ENCODE measurements at regions not wholly inside any gene's neighbourhood (a gene's known extent, or its start where the extent isn't known, plus 50 kb on each side); places are given as distances from the start of the nearest gene placed in this dataset.
"Not testable (repeated sequence)": the region's sequence is repeated elsewhere in the genome, so short reads cannot be mapped to it uniquely, and the experiment has no call there.

DNA sequence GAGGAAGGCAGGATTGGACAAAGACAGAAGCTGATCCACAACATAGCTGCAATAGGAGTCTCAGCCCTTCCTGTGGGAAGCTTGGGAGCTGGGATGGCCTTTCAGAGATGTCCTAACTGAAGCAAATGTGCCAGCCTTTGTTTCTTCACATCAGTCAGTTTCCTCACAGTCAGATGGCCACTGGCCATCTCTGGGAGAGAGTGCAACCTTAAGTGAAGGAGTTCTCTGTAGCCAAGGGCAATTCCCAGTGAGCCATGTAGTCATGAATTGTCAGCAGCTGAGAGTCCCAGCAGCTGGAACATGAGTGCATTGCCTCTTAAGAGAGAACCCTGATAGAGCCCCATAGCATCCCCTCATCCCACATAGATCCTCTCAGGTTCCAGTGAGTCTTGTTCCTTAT lies 89.1 kb upstream of the LIFR start:
- no peak for DNase-seq

DNA sequence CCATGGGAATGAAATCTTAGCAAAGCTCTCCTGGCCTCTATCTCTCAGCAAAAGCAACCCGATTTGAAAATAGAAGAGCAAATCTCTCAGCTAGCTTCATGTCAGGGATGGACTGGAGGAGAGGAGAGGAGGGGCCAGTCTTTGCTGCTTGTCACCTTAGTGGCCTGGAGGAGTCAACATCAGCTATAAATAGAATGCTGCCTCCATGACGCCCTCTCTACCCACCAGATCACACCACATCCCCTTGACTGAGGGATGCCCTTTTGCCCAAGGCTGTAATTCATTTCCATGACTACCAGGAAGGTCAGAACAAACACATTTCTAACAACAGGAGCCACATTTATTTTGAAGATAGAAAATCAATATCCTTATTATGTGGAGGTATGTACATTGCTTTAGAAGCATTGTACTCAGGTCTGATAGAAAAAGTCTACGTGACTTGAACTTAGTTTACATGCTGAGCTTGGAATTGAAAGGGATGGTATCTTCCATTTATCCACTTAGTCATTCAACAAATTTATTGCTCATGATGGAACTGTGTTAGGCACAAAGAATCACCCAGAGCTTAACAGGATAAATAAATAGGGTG lies 92.4 kb upstream of the LIFR start:
- no peak for DNase-seq

DNA sequence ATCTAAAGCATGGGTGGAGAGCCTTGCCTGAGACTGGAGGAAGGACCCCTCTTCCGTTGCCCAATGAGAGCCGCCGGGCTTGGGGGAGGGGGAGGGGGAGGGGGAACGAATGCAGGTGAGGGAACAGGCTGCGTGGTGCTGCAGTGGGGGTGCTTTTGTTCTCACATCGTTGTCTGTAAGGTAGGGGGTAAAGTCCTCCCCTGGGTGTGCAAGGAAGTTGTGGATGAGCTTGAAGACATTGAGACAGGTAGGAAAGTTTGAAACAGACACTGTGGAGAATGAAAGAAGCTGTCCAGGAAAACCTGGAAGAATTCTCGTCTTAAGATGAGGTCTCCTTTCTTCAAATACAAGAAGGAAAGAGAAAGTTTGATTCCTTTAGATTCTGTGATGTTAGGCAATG lies 94.1 kb upstream of the LIFR start:
- DNase-seq, result no peak

DNA sequence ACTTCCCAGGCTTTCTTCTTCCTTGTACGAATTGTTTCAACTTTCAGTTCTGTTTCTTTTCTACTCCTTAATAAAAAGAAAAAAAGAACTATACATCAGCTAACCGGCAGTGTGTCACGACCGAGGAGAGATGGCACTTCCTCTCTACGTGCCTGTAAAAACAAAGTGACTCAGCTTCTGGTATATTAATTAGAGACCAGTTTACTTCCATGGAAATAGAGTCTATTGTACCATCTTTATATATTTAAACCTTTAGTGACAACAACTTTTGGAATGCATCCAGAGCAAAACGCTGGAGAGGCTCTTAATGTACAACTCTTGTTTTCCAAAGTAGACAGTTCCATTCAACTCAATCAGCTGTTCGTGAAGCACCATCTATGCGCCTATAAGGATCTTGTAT lies 94.5 kb upstream of the LIFR start:
- no peak for DNase-seq

DNA sequence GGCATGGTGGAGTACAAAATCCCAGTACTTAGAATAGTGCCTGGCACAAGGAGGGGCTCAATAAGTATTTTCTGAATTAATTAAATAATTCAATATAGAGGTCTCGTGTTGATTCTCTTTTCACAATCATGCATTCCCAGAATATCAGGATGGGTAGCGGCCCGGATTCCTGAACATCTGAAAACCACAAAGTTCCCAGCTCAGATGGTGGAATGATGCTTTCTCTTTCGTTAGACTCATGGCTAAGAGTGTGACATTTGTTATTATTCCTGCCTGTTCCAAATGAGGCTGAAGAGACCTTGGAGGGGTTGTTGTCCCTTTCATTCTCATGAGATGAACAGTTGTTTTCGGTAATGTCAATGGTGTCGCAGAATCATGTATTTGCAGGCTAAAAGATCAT lies 95.4 kb upstream of the LIFR start:
- no peak for DNase-seq

DNA sequence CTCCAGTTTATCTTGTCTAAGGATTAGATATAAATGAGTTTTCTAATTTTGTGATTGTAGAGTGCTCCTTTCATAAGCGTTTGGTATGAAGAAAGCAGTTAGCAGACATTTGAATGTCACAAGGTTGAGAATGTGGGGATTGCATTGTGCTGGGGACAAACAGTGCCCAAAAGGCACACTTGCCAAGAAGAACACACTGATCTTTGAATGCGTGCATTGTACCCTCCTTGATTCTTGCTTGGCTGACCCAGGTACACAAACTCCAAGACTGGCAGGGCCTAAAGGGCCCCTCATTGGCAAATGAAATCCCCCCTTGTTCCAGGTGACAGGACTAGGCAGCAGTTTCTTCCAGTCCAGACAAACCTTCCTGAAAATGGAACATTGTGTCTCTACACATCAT lies 96.9 kb upstream of the LIFR start:
- DNase-seq, result no peak

DNA sequence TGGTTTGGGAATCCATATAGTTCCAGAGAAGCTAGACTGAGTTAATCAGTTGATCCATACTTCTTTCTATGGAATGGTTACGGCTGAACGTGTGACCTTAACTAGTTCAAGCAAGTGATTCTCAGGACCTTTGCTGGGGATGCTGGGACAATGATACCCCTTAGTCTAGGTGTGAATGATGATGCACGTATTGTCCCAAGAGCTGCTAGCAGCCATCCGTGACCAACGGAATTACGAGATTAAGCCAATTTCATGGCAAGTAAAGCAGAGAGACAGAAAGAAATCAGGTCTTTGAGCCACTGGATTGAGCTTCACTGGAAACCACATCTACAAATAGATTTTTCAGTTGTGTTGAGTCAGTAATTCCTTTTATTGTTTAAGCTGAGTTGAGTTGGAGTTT lies 99.2 kb upstream of the LIFR start:
- no peak for DNase-seq

DNA sequence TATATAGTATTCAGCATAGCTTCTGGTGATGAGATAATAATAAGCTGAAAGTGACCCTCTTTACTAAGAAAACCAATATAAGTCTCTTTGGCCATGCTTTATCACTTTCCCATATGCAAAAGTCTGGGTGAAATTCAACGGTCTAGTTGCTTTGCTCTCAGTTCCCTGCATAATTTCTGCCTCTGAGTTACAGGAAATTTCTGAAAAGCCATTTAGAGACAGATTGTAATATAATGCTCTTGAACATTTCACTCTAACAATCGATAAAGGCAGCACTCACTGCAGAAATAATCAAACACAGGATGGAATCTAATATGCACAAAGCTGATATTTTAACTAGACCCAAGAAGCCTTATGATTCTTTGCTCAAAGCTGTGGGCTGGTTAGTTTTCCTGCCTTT lies 100.1 kb upstream of the LIFR start:
- DNase-seq, result no peak

DNA sequence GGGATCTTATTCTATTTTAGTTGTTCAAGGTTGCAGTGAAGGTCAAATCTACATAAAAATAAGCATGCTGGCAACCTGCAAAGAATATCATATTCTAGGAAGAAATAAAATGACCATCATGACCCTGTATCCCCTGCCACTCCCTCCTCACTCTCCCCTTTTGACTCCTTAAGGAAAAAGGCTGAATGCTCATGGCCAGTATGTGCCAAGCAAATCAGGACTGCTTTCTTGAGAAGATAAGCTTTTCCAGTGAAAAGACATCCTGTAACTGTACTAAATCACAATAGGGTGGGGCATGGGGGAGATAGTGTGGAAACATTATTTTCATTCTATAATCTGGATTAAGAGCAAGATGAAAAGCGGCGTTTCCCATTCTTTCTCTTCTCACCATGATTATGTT lies 100.6 kb upstream of the LIFR start:
- DNase-seq, result no peak

DNA sequence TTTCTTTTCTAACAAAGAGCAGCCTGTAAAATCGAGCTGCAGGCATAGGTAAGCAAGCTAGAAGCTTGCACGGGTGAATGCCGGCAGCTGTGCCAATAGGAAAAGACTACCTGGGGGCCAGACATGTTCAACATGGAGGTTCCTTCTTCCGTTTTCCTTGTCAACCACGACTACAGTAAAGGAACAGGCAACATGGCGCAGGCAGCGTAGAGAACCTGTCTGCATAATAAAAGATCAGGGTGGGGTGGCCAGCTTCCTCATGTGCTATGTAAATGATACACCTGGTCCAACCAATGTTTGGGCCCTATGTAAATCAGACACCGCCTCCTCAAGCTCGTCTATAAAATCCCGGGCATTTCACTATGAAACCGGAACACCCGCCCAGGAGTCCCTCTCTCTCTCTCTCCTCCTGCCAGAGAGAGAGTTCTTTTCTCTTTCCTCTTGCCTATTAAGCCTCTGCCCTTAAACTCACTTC lies 103.8 kb upstream of the LIFR start:
- peak; percentile 69 for DNase-seq

DNA sequence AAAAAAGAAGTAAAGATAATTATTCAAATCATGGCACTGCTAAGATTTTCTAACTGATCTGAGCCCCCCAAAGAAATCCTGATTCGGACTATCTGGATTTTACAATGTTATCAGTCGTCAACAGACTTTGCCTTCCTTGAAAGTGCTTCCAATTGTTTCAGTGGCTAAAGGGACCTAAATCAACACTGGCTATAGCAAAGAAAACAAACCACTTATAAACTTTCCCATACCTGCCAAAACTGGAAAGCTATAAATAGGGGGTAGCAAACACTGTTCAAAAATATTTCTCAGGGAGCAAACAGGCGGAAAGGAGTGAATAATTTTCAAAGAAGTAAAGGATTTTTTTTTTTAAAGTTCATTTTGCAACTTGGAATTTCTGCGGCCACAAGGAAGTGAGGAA lies 105.6 kb upstream of the LIFR start:
- DNase-seq, result no peak

DNA sequence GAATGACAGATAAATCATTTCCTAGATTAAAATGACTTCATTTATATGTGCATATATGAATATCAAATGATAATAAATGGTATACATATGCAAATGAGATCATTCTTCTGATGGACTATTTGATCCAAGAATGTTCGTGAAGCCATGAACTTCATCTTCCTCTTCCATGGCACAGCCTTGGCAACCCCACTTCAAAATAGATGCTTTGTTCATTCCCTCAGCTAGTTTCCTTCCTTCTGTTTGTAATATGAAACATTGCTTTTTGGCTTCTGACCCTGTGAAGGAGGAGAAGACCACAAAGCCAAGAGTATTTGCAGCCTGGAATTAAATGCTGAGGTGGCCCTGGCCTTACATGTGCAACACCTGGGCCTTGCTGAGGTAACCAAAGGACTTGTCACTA lies 106.8 kb upstream of the LIFR start:
- DNase-seq, result no peak

DNA sequence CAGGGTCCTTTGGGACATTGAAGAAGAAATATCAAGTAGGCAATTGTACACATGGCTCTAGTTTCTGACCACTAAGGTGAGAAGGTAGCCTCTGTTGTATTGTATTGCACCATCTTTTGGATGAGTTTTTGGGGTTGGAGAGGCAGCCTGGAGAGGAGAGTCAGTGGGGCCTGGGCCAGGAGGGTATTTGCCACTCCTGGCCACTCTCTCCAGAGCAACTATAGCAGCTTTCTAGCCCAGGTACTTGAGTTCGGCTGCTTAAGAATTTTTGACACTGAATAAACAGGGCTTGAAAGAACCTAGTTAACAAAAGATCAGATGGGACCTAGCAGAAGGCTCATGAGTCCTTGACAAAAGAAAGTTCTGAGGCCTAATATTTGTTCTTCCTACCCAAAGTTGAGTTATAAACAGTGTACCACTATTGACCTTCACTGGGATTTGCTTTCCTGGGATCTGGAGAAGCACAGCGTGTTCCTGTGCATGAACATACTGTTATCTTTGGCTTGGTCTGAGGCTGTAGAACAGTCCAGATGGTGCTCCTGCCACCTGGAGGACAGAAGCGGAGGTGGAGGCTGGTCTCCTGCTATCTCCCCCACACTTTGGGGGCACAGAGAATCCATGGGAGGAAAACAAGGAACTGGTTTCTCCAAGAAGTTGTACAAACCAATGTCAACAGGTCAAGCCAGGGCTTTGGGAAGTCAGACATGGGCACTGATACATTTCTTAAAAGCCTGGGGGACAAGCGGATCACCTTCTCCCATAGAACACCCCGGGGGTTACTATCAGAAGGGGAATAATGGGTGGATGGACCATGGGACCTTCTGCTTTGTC lies 110.4 kb upstream of the LIFR start:
- DNase-seq, result no peak

DNA sequence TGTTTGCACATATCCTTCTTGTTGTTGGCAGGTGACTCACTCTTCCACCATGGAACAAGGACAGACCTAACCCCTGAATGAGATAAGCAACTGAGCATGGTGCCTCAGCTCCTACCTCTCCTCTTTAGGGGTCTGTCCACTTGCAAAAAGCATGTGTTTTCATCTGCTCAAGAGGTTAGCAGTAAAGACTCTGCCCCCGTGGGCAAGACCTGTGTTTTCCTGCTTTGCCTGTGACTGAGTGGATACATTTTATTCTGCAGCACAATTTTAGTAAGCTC lies 111.0 kb upstream of the LIFR start:
- no peak for DNase-seq

DNA sequence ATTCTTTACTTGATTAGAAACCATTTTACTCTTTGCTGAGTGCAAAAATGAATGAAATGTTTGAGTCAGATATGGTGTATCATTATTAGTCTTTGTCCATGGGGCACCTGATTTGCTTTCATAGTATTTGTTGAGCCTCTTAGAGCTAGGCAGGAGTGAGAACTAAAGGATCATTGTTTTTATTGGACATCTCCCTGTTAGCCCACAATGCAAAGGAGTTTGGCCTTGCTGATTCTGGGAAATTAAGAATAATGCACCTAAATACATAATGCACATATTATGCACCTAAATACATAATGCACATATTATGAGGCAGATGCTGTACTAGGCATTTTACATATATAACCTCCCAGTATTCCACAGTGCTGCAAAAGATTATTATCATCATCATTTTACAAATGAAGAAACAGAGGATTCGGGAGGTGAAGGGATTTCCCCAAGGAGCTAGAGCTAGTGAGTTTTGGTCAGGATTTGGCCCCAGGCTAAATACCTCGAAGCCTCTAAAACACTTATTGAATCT lies 113.0 kb upstream of the LIFR start:
- DNase-seq, result no peak

DNA sequence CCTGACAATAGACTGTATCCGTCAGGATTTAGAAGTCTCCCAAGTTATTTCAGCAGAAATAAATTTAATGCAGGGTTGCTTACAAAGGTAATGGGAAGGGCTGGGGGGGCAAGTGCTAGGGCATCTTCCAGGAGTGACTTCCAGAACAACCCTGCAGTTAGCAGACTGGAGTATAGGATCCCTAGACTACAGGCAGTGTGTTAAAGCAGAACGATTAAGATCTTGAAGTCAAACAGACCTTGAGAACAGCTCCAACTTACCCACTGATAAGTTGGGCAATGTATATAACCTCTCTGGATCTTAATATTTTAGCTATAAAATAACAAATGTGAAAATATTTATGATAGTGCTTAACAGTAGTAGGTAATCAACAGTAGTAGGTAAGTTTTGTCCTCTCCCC lies 113.6 kb upstream of the LIFR start:
- DNase-seq, result no peak

DNA sequence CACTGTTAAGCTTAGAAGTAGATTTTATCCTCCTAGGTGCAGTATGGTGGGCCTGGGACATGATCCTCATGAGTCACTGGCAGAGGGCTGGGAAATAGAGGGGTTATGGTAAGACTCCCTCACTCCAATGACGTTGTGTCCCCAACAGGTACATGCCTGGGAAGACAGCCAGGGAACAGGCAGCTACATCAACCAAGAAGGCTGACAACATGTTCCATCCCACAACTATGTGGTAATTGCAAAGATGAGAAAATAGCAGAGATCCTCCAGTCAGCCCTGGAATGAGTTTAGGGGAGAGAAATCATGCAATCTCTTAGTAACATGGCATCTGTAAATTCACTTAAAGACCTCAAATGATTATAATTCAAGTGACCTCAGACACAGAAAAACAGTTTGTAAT lies 114.4 kb upstream of the LIFR start:
- DNase-seq, result no peak

DNA sequence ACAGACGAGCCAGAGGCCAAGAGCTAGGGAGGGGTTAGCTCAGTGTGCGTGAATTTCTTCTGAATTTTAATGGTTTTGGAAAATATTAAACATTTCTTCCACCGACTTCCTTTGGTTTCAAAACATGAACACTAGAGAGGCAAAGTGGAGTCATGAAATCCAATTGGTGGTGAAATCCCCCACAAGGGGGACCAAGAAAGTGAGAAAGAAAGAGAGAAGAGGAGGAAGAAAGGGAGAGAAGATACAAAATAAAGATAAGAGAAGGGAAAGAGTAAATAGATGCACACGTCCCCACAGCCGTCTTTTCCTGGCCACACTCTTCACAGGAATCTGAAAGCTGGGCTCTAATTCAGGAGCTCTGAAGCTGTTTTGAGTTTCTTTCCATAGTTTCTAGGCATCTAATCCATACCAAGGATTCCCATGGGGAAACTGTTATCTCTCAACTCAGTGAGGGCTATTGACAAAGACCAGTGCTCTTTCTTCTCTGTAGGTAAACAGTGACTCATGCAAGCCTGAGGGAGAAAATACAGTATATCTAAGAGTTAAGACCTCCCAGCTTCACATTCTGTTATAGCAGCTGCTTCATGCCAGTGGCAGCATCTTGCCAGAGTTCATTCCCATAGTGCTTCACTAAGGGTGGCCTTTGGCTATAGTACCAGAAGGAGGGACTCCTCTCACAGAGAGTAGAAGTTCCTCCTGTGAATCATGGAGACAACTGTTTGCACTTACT lies 115.8 kb upstream of the LIFR start:
- peak; percentile 5 for DNase-seq

DNA sequence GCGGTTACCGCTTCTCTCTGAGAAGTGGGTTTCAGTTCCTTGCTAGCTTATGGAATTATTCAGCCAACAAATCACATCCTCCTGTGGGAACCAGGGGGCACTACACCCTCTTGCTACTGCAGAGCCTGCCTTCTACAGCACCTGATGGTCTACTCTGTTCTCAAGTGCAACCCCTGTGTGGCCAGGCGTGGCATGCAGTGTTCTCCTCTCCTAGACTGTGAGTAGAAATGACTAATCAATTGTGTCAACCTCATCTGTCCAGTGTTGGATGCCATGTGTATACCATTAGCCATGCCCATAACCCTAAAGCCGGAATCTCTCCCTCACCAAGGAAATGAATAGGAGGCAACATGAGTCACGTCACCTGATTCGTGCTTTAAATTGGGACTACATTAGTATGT lies 117.2 kb upstream of the LIFR start:
- DNase-seq, result no peak

DNA sequence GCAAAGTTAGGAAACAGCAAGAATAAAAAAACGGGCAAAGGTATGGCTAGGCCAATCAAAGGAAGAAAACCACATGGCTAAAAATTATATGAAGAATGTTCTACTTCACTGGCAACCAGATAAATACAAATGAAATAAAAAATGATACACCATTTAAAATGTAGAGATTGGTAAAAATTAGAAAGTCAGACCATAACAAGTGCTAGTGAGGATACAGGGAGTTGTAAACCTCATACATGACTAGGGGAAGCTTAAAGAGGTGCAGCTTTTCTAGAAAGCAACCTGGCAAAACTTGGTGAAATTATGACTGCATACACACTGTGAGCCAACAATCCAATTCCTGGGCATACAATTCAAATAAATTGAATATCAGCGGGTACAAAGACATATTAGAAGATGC lies 119.0 kb upstream of the LIFR start:
- DNase-seq, result no peak

DNA sequence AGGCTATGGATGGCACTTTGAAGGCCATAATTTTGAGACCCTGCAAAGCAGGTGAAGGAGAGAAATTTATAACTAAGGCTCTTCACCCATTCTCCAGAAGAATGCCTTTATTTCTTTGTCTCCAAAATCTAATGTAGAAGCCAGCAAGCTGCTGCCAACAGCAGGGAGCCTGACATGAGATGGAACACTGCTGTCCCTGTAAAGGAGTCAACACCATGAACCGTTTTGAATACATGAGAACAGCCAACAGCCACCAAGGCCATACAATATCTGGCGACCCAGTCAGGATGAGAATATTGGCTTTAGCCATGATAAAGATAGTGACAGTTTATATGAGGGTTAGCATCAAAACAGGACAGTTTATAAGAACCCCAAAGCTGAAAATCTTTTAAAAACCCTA lies 121.2 kb upstream of the LIFR start:
- no peak for DNase-seq

DNA sequence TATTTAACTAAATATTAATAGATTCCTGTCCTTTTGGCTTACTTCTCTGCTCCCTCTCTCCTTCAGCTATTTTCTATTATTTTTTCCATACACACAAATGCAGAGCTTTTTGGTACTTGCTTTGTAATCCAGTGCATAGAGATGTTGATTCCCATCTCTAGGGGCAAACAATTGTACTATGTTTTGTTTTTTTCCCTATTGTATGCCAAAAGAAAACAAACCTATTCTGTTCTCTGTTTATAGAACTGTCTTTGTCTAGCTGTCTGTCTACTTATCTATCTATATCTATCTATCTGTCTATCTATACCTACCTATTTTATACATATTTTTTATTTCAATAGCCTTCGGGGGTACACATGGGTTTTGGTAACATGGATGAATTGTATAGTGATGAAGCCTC lies 121.6 kb upstream of the LIFR start:
- no peak for DNase-seq

DNA sequence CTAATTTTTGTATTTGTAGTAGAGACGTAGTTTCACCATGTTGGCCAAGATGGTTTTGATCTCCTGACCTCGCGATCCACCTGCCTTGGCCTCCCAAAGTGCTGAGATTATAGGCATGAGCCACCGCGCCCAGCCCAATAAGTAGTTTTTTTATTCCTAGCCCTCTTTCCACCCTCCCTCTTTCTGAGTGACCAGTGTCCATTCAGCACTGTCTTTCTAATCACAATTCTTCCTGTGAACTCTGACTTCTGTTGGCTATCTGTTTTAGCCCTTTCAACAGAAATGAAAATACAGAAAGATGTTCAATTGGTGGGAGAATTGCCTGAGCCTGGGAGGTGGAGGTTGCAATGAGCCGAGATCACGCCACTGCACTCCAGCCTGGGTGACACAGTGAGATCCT lies 122.3 kb upstream of the LIFR start:
- DNase-seq, result not testable (repeated sequence)

DNA sequence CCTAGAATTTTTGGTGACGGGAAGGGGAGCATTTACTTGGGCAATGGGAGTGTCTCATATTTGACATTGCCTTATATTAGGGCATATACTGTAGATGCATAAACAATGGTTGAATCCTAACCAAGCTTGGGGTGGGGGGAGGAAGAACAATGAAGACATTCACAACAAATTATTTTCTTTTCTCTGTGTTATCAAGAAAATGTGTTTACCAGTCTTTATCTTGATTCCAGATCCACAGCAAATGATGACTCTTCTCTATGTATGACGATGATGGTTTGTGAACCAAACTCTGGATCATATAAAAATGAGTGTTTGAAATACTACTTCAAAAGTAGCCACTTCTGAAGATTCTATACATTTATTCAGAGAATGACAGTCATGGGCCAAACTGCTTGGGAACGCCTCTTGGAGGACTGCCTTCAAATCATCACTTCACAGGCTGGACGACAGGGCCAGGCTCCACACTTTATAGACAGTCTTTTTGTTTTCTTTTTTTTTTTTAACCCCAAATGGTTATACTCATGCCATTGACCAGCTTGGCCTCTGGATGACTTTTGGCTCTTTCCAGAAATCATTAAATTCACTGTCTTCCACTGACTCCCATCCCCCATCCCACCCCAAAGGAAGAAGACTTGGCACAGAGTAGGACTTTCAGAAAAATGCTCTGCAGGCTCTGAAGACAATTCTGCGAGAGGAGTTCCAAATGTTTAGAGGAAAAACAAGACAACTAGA lies 123.8 kb upstream of the LIFR start:
- DNase-seq, result no peak
